AG04450 (cell line): ENCODE measurements at regions not wholly inside any gene's neighbourhood (a gene's known extent, or its start where the extent isn't known, plus 50 kb on each side); places are given as distances from the start of the nearest gene placed in this dataset.

Experiments
- CTCF ChIA-PET: fragments of 300-600, 350-600 bp; formaldehyde crosslinking; extraction: SDS; loops from one replicate; lab custom pipeline; 2022; ENCODE audit warnings: antibody characterized with exemption, inconsistent platforms; lab: Charles Lee
- POLR2A ChIA-PET: fragments of 350-600 bp; formaldehyde crosslinking; extraction: SDS; loops from one replicate; lab custom pipeline; 2021; ENCODE audit warnings: antibody characterized with exemption, inconsistent platforms; lab: Yijun Ruan, JAX
- DNase-seq: peaks from one replicate; pipeline ENCODE4 v3.0.0-alpha.2; 2011; ENCODE audit warnings: low read depth, low spot score
- H3K27ac ChIP-seq: one replicate; pipeline ENCODE4 v1.5.1; 2012; ENCODE audit warnings: low read depth, low read length, control low read depth
- H3K27me3 ChIP-seq: one replicate; pipeline ENCODE4 v1.6.0; 2012; ENCODE audit warnings: low read length; ENCODE audit not compliant: control insufficient read depth, insufficient read depth
- H3K4me3 ChIP-seq: 2 replicates; pipeline ENCODE4 v1.5.1; 2011; ENCODE audit warnings: mild to moderate bottlenecking, low read depth, low read length, control low read depth
- H3K9me3 ChIP-seq: 2 replicates; pipeline ENCODE4 v1.5.1; 2012; ENCODE audit warnings: low read length; ENCODE audit not compliant: control insufficient read depth, insufficient read depth
- CTCF ChIP-seq: IDR thresholded peaks from 2 replicates; pipeline ENCODE4 v1.5.1; 2011; ENCODE audit warnings: low read depth, low read length, control low read depth, inconsistent platforms

GRCh38 chr5:26828294-26828693 lies 210.1 kb downstream of the CDH9 start:
- H3K4me3 ChIP-seq = no peak overlapping the region
- H3K27ac ChIP-seq = no peak overlapping the region
- H3K27me3 ChIP-seq = no peaks in the 10 kb centered on the region
- DNase-seq = no peak
- CTCF ChIA-PET = no interaction called here
- peaks cover 6% of the 10 kb centered on the region for H3K9me3 ChIP-seq
- TF ChIP-seq CTCF = no peak
- POLR2A ChIA-PET = no interaction called here

- no peak overlapping the region for H3K27ac ChIP-seq
- DNase-seq = no peak
- peaks cover 20% of the 10 kb centered on the region for H3K9me3 ChIP-seq
- ChIA-PET POLR2A (no interaction called here), CTCF (no interaction called here)
- no peak overlapping the region for H3K4me3 ChIP-seq
- H3K27me3 ChIP-seq = no peaks in the 10 kb centered on the region
- TF ChIP-seq CTCF = no peak
Measured at GRCh38 chr5:26813235-26813634, 225.2 kb downstream of the CDH9 start.

GRCh38 chr5:26812714-26813113 lies 225.7 kb downstream of the CDH9 start:
- ChIA-PET CTCF (no interaction called here), POLR2A (no interaction called here)
- H3K27me3 ChIP-seq = no peaks in the 10 kb centered on the region
- H3K4me3 ChIP-seq = no peak overlapping the region
- H3K27ac ChIP-seq = no peak overlapping the region
- TF ChIP-seq CTCF = no peak
- peaks cover 23% of the 10 kb centered on the region for H3K9me3 ChIP-seq
- no peak for DNase-seq

- peaks cover 19% of the 10 kb centered on the region for H3K9me3 ChIP-seq
- POLR2A ChIA-PET = no interaction called here
- no peak for DNase-seq
- no peaks in the 10 kb centered on the region for H3K27me3 ChIP-seq
- no peak overlapping the region for H3K4me3 ChIP-seq
- CTCF ChIA-PET = no interaction called here
- H3K27ac ChIP-seq = no peak overlapping the region
- no peak for TF ChIP-seq CTCF
Measured at GRCh38 chr5:26807231-26808199, 230.9 kb downstream of the CDH9 start.

GRCh38 chr5:26805076-26805475 lies 233.3 kb downstream of the CDH9 start:
- Histone ChIP-seq H3K27ac (no peak overlapping the region), H3K9me3 (peaks cover 19% of the 10 kb centered on the region), H3K27me3 (no peaks in the 10 kb centered on the region), H3K4me3 (no peak overlapping the region)
- TF ChIP-seq CTCF = no peak
- CTCF ChIA-PET = no interaction called here
- POLR2A ChIA-PET = no interaction called here
- DNase-seq = no peak
